ENCODE measurements at regions not wholly inside any gene's neighbourhood (a gene's known extent, or its start where the extent isn't known, plus 50 kb on each side); places are given as distances from the start of the nearest gene placed in this dataset.

DNA sequence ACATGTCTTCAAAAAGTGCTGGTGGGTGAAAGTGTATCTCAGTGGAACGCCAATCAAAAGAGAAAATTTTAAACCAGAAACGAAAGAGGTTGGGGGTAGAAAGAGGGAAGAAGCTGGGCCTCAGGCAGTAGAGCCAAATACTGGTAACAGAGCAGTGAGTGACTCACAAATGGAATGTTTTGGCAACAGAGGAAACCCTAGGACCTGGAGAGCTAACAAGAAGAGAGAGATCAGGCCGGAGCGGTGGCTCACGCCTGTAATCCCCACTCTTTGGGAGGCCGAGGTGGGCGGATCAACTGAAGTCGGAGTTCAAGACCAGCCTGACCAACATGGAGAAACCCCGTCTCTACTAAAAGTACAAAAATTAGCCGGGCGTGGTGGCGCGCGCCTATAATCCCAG lies 450.8 kb upstream of the NAALADL2 start:
- no peaks in the 10 kb centered on the region; the same call in 1 of the 2 replicates for H3K4me1 ChIP-seq (ENCODE audit: control insufficient read depth, insufficient read depth, low read length)
- H3K27ac ChIP-seq (ENCODE audit: low read length): no peak overlapping the region
- no peak overlapping the region for H3K4me3 ChIP-seq (ENCODE audit: low read depth in 2 of 2, low read length in 2 of 2)
- no peaks in the 10 kb centered on the region for H3K9me3 ChIP-seq (ENCODE audit: control insufficient read depth, insufficient read depth, low read depth, low read length)
- DNase-seq (ENCODE audit: low read depth, low spot score) (no peak), ATAC-seq (no peak)
- BruUV-seq (replicated peaks): no TSS peak
- CTCF ChIA-PET: no interaction called here
- no peaks in the 10 kb centered on the region for H3K27me3 ChIP-seq (ENCODE audit: control insufficient read depth, insufficient read depth, low read length)
- POLR2A ChIA-PET: no interaction called here
- no peak for TF ChIP-seq SIN3A (IDR thresholded peaks at IDR 0.05; ENCODE audit: borderline replicate concordance, insufficient read depth, low read depth, low read length)
- TF ChIP-seq, protein P1, sequence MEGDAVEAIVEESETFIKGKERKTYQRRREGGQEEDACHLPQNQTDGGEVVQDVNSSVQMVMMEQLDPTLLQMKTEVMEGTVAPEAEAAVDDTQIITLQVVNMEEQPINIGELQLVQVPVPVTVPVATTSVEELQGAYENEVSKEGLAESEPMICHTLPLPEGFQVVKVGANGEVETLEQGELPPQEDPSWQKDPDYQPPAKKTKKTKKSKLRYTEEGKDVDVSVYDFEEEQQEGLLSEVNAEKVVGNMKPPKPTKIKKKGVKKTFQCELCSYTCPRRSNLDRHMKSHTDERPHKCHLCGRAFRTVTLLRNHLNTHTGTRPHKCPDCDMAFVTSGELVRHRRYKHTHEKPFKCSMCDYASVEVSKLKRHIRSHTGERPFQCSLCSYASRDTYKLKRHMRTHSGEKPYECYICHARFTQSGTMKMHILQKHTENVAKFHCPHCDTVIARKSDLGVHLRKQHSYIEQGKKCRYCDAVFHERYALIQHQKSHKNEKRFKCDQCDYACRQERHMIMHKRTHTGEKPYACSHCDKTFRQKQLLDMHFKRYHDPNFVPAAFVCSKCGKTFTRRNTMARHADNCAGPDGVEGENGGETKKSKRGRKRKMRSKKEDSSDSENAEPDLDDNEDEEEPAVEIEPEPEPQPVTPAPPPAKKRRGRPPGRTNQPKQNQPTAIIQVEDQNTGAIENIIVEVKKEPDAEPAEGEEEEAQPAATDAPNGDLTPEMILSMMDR (IDR thresholded peaks at IDR 0.05): no peak
- H3K36me3 ChIP-seq (ENCODE audit: control insufficient read depth, insufficient read depth, low read length): no peaks in the 10 kb centered on the region
- intact Hi-C loops (cut with micrococcal nuclease; ENCODE audit: unreplicated experiment) (no loop called here), in situ Hi-C loops (cut with HindIII; ENCODE audit: low pct_unique_long_range_greater_than_20kb, low sequenced_read_pairs) (no loop called here)

DNA sequence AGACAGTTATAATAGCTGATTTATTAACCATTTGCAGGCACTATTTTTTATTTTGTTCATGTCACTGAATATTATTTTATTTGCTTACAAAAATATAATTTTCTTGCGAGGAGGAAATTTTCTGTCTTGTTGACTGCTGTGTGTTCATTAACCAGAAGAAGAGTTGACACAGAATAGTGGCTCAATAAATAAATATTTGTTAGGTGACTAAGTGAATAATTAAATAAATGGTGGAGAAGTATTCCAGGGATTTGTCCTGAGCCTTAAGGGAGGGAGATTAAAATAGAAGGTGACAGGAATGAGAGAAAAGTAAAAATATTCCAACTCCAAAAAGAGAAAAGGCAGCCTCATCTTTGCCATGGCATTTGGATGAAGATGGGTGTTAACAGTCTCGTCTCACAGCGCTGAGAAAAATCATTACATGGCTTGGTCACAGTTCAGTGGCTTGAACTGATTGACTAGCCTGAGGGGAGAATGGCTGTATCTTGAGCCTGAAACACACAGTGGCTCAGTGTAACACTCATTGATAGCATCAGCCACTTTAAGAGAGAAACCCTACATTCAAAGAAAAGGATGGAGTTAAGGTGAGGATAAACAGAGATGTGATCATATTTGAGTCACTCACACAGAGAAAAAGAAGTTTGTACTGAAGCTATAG lies 449.9 kb upstream of the NAALADL2 start:
- no peak overlapping the region; the same call in 1 of the 2 replicates for H3K27ac ChIP-seq (ENCODE audit: low read length)
- CTCF ChIA-PET: no interaction called here
- TF ChIP-seq POLR2AphosphoS5 (IDR thresholded peaks at IDR 0.05; ENCODE audit: low read depth, low read length): no peak
- no peak for TF ChIP-seq SIN3A (IDR thresholded peaks at IDR 0.05; ENCODE audit: borderline replicate concordance, insufficient read depth, low read depth, low read length)
- TF ChIP-seq, protein P1 (IDR thresholded peaks at IDR 0.05): no peak
- TF ChIP-seq TCF7L2 (IDR thresholded peaks at IDR 0.05; ENCODE audit: low read depth, low read length): no peak
- TF ChIP-seq, protein P2, sequence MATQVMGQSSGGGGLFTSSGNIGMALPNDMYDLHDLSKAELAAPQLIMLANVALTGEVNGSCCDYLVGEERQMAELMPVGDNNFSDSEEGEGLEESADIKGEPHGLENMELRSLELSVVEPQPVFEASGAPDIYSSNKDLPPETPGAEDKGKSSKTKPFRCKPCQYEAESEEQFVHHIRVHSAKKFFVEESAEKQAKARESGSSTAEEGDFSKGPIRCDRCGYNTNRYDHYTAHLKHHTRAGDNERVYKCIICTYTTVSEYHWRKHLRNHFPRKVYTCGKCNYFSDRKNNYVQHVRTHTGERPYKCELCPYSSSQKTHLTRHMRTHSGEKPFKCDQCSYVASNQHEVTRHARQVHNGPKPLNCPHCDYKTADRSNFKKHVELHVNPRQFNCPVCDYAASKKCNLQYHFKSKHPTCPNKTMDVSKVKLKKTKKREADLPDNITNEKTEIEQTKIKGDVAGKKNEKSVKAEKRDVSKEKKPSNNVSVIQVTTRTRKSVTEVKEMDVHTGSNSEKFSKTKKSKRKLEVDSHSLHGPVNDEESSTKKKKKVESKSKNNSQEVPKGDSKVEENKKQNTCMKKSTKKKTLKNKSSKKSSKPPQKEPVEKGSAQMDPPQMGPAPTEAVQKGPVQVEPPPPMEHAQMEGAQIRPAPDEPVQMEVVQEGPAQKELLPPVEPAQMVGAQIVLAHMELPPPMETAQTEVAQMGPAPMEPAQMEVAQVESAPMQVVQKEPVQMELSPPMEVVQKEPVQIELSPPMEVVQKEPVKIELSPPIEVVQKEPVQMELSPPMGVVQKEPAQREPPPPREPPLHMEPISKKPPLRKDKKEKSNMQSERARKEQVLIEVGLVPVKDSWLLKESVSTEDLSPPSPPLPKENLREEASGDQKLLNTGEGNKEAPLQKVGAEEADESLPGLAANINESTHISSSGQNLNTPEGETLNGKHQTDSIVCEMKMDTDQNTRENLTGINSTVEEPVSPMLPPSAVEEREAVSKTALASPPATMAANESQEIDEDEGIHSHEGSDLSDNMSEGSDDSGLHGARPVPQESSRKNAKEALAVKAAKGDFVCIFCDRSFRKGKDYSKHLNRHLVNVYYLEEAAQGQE (IDR thresholded peaks at IDR 0.05; ENCODE audit: insufficient read depth in 1 of 2, low read depth in 2 of 2, low read length in 1 of 2): no peak
- in situ Hi-C loops (cut with HindIII; ENCODE audit: low pct_unique_long_range_greater_than_20kb, low sequenced_read_pairs): no loop called here
- H3K27me3 ChIP-seq (ENCODE audit: control insufficient read depth, insufficient read depth, low read length): no peaks in the 10 kb centered on the region
- intact Hi-C loops (cut with micrococcal nuclease; ENCODE audit: unreplicated experiment): no loop called here
- DNase-seq (ENCODE audit: low read depth, low spot score): no peak
- H3K36me3 ChIP-seq (ENCODE audit: control insufficient read depth, insufficient read depth, low read length): no peaks in the 10 kb centered on the region
- POLR2A ChIA-PET: no interaction called here
- H3K9me3 ChIP-seq (ENCODE audit: control insufficient read depth, insufficient read depth, low read depth, low read length): no peaks in the 10 kb centered on the region
- H3K4me3 ChIP-seq (ENCODE audit: low read depth in 2 of 2, low read length in 2 of 2): no peak overlapping the region
- no TSS peak for BruUV-seq (replicated peaks)
- ATAC-seq: peak; percentile 68
- H3K4me1 ChIP-seq (ENCODE audit: control insufficient read depth, insufficient read depth, low read length): no peaks in the 10 kb centered on the region; the same call in 1 of the 2 replicates
